Neuronal stem cell (in vitro differentiated cells): ENCODE measurements at regions not wholly inside any gene's neighbourhood (a gene's known extent, or its start where the extent isn't known, plus 50 kb on each side); places are given as distances from the start of the nearest gene placed in this dataset.

Experiments
- DNase-seq: peaks from one replicate; pipeline ENCODE4 v3.0.0-alpha.2; 2013; ENCODE audit warnings: low spot score
- H2AFZ ChIP-seq: one replicate; pipeline ENCODE4 v1.6.1; 2013; ENCODE audit warnings: mild to moderate bottlenecking, low read length, inconsistent platforms
- H2AK5ac ChIP-seq: 2 replicates; pipeline ENCODE4 v1.6.1; 2013; ENCODE audit warnings: low read depth, mild to moderate bottlenecking, inconsistent platforms, low read length, moderate library complexity, mixed read lengths
- H2BK120ac ChIP-seq: 2 replicates; pipeline ENCODE4 v1.6.1; 2013; ENCODE audit warnings: low read depth, mild to moderate bottlenecking, inconsistent platforms, low read length, moderate library complexity, mixed read lengths
- H2BK12ac ChIP-seq: one replicate; pipeline ENCODE4 v1.6.1; 2013; ENCODE audit warnings: low read length, inconsistent platforms
- H2BK15ac ChIP-seq: 2 replicates; pipeline ENCODE4 v1.6.1; 2013; ENCODE audit warnings: mild to moderate bottlenecking, low read length, inconsistent platforms, mixed read lengths
- H2BK5ac ChIP-seq: one replicate; pipeline ENCODE4 v1.6.1; 2013; ENCODE audit warnings: inconsistent platforms, mild to moderate bottlenecking, low read length, moderate library complexity
- H3K14ac ChIP-seq: one replicate; pipeline ENCODE4 v1.6.1; 2013; ENCODE audit warnings: low read length, inconsistent platforms
- H3K18ac ChIP-seq: 2 replicates; pipeline ENCODE4 v1.6.1; 2013; ENCODE audit warnings: low read length, inconsistent platforms
- H3K23ac ChIP-seq: 2 replicates; pipeline ENCODE4 v1.6.1; 2013; ENCODE audit warnings: low read depth, mild to moderate bottlenecking, mixed read lengths, low read length, inconsistent platforms; ENCODE audit not compliant: poor library complexity
- H3K27ac ChIP-seq: replicated peaks from 3 replicates; pipeline ENCODE4 v1.5.1; 2013; ENCODE audit warnings: low read length, inconsistent platforms
- H3K27me3 ChIP-seq, 3 experiments: 2 replicates each; pipeline ENCODE4 v1.6.1; 2013; ENCODE audit warnings: low read length in 3 of 3, mild to moderate bottlenecking in 2 of 3, inconsistent platforms in 1 of 3, low read depth in 1 of 3, mixed read lengths in 1 of 3, moderate library complexity in 1 of 3; ENCODE audit not compliant: control insufficient read depth in 3 of 3, insufficient read depth in 3 of 3
- H3K36me3 ChIP-seq, 2 donors: replicated peaks in 1 of 2; 2 replicates each; pipeline ENCODE4 v1.6.1; 2013; ENCODE audit warnings: low read length in 2 of 2; ENCODE audit not compliant: control insufficient read depth in 2 of 2, insufficient read depth in 2 of 2
- H3K4ac ChIP-seq: 2 replicates; pipeline ENCODE4 v1.6.1; 2013; ENCODE audit warnings: inconsistent platforms, mild to moderate bottlenecking, low read length, moderate library complexity
- H3K4me1 ChIP-seq, 2 donors: 1 replicate in 1 of 2; 2 replicates in 1 of 2; pipeline ENCODE4 v1.6.1; 2013; ENCODE audit warnings: low read length in 2 of 2, low read depth in 1 of 2; ENCODE audit not compliant: control insufficient read depth in 2 of 2, insufficient read depth in 1 of 2
- H3K4me2 ChIP-seq: one replicate; pipeline ENCODE4 v1.6.1; 2013; ENCODE audit warnings: mild to moderate bottlenecking, low read length, inconsistent platforms; ENCODE audit not compliant: insufficient read depth, poor library complexity, severe bottlenecking
- H3K4me3 ChIP-seq, 2 donors: 2 replicates each; pipeline ENCODE4 v1.5.1; 2013; ENCODE audit warnings: low read length in 2 of 2, mild to moderate bottlenecking in 2 of 2, inconsistent platforms in 1 of 2, moderate library complexity in 1 of 2
- H3K79me1 ChIP-seq: one replicate; pipeline ENCODE4 v1.6.1; 2013; ENCODE audit warnings: low read depth, mild to moderate bottlenecking, inconsistent platforms, low read length, moderate library complexity
- H3K9ac ChIP-seq: one replicate; pipeline ENCODE4 v1.6.1; 2013; ENCODE audit warnings: mild to moderate bottlenecking, low read depth, low read length, inconsistent platforms; ENCODE audit not compliant: poor library complexity
- H3K9me3 ChIP-seq, 2 donors: replicated peaks in 1 of 2; 2 replicates each; pipeline versions ENCODE3 to v1.6.1; 2013; ENCODE audit warnings: low read length in 2 of 2, mild to moderate bottlenecking in 2 of 2, inconsistent platforms in 1 of 2, low read depth in 1 of 2, mixed read lengths in 1 of 2, moderate library complexity in 1 of 2; ENCODE audit not compliant: control insufficient read depth in 2 of 2, insufficient read depth in 1 of 2
- H4K8ac ChIP-seq: one replicate; pipeline ENCODE4 v1.6.1; 2013; ENCODE audit warnings: low read depth, mild to moderate bottlenecking, inconsistent platforms, low read length, moderate library complexity
- H4K91ac ChIP-seq: one replicate; pipeline ENCODE4 v1.6.1; 2013; ENCODE audit warnings: low read length, low read depth, mild to moderate bottlenecking, inconsistent platforms; ENCODE audit not compliant: poor library complexity
- WGBS, 2 donors: extraction: QIAGEN DNeasy Blood & Tissue Kit; methylation state at CpG; one replicate each; pipeline ENCODE4 v1.1.7; 2013; ENCODE audit warnings: missing lambda C conversion rate in 2 of 2, mixed read lengths in 1 of 2; ENCODE audit not compliant: insufficient read length in 2 of 2, insufficient replicate concordance in 1 of 2; ENCODE audit errors: extremely low coverage in 2 of 2; 5-methylcytosine and 5-hydroxymethylcytosine counted together

DNA sequence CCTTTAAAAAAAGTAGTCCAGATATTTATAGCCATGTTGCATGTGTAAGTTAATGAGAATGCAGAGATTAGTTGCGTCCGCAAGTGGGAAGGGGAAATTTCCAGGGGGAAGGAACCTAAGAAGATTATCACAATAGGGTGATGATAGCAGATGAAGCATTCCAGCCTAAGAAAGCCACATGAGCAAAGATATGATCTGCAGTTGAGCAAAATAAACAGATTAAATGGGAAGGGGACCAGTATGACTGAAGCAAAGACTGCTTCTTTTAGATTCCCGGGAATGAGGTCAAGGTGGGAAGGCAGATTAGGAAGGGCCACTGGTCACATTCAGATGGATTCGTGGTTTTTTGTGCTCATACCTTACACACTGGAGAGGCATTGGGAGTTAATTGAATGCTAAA lies 154.6 kb upstream of the CDH2 start:
- Histone ChIP-seq H2BK12ac (no peak overlapping the region), H4K8ac (no peak overlapping the region)
- DNase-seq: no peak

DNA sequence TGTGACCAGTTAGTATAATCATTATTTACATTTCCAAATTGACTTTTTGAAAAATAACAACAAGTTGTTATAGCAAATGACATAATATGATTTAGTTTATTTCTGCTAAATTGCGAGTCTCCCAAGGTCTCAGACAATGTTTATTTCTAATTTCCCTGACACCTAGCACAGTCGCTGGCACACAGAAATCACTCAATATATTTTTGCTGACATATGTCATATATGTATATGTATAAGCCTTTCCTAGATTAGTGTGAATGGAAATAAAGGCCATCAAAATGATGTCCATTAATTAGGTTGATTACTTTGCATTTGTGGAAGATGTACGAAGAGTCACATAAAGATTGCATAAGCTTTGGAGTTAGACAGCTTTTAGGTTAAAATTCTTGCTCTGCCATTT lies 136.7 kb upstream of the CDH2 start:
- H2BK12ac ChIP-seq: no peak overlapping the region
- no peak overlapping the region for H3K4me3 ChIP-seq
- no peak overlapping the region for H2BK120ac ChIP-seq
- H2BK15ac ChIP-seq: no peak overlapping the region
- no peak overlapping the region for H3K4me2 ChIP-seq
- H3K23ac ChIP-seq: no peak overlapping the region
- no peak overlapping the region for H3K27ac ChIP-seq
- H3K18ac ChIP-seq: no peak overlapping the region
- no peaks in the 10 kb centered on the region for H3K9me3 ChIP-seq
- no peak for DNase-seq
- no peak overlapping the region for H2AK5ac ChIP-seq
- H4K91ac ChIP-seq: no peak overlapping the region
- H3K4ac ChIP-seq: no peak overlapping the region
- H4K8ac ChIP-seq: no peak overlapping the region
- no peaks in the 10 kb centered on the region for H3K4me1 ChIP-seq
- H3K27me3 ChIP-seq: no peaks in the 10 kb centered on the region
- WGBS, 2 donors: no CpG with 5 or more reads among the region's 3 CpGs
- no peak overlapping the region for H2BK5ac ChIP-seq
- H3K9ac ChIP-seq: no peak overlapping the region
- H3K36me3 ChIP-seq: no peaks in the 10 kb centered on the region
- H3K79me1 ChIP-seq: no peaks in the 10 kb centered on the region
- no peak overlapping the region for H2AFZ ChIP-seq
- H3K14ac ChIP-seq: no peak overlapping the region

More for the DNA sequence above, 154.6 kb upstream of the CDH2 start:
- H3K79me1 ChIP-seq: no peaks in the 10 kb centered on the region
- H2AK5ac ChIP-seq: no peak overlapping the region
- no peak overlapping the region for H3K4ac ChIP-seq
- no peak overlapping the region for H3K14ac ChIP-seq
- H3K9me3 ChIP-seq: no peaks in the 10 kb centered on the region
- no peaks in the 10 kb centered on the region for H3K36me3 ChIP-seq
- no peak overlapping the region for H2BK15ac ChIP-seq
- H3K23ac ChIP-seq: no peak overlapping the region
- no peak overlapping the region for H3K18ac ChIP-seq
- H3K27me3 ChIP-seq: no peaks in the 10 kb centered on the region
- no peak overlapping the region for H3K27ac ChIP-seq
- no peak overlapping the region for H2BK120ac ChIP-seq
- H2AFZ ChIP-seq: no peak overlapping the region
- H4K91ac ChIP-seq: no peak overlapping the region
- no CpG with 5 or more reads among the region's 4 CpGs for WGBS, 2 donors
- H3K4me3 ChIP-seq: no peak overlapping the region
- no peak overlapping the region for H3K9ac ChIP-seq
- H3K4me2 ChIP-seq: no peak overlapping the region
- H2BK5ac ChIP-seq: no peak overlapping the region
- H3K4me1 ChIP-seq: peaks cover 0 to 4% of the 10 kb centered on the region in 2 donors

DNA sequence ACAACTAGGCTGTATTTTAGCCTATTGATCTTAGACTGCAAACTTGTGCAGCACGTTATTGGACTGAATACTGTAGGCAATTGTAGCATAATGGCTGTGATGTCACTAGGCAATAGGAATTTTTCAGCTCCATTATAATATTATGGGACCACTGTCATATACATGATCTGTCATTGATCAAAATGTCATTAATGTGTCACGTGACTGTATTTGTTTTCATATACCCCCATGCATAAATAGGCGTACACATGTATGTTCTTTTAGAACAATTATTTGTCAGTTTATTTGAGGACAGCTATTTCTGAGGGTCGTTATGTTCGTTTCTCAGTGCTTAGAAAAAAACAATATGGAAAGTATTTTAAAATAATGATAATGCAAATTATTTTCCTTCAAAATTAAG lies 111.9 kb upstream of the CDH2 start:
- H3K4me2 ChIP-seq: no peak overlapping the region
- H3K79me1 ChIP-seq: no peaks in the 10 kb centered on the region
- H3K9me3 ChIP-seq: no peaks in the 10 kb centered on the region
- WGBS, 2 donors: no CpG with 5 or more reads among the region's 5 CpGs
- no peaks in the 10 kb centered on the region for H3K36me3 ChIP-seq
- no peak overlapping the region for H2BK120ac ChIP-seq
- no peak overlapping the region for H3K27ac ChIP-seq
- no peak overlapping the region for H3K23ac ChIP-seq
- H2AK5ac ChIP-seq: no peak overlapping the region
- no peak overlapping the region for H4K8ac ChIP-seq
- H3K9ac ChIP-seq: no peak overlapping the region
- H3K4ac ChIP-seq: no peak overlapping the region
- no peak overlapping the region for H3K14ac ChIP-seq
- H3K18ac ChIP-seq: no peak overlapping the region
- H2AFZ ChIP-seq: no peak overlapping the region
- no peak overlapping the region for H2BK12ac ChIP-seq
- no peak for DNase-seq
- H4K91ac ChIP-seq: no peak overlapping the region
- H3K4me1 ChIP-seq: no peaks in the 10 kb centered on the region
- no peak overlapping the region for H3K4me3 ChIP-seq
- H3K27me3 ChIP-seq: no peaks in the 10 kb centered on the region
- no peak overlapping the region for H2BK15ac ChIP-seq
- H2BK5ac ChIP-seq: no peak overlapping the region

DNA sequence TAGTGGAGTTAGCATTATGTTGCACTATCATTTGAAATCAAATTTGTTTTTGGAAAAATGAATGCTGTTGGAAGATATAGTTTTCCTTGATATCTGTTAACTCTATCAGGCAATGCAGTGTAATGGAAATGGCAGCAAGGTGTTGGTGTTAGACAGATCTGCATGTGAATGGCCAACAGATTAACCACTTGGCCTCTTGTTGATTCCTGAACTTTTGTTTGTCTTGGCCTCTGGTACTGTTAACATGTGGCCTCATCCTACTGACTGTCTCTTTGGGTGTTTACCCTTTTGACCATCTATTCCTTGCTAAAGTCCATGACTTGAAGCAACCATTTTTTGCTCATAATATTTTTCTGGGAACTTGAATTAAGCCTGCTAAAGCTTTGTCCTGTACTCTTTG lies 110.2 kb upstream of the CDH2 start:
- Histone ChIP-seq H2AK5ac (no peak overlapping the region), H4K8ac (no peak overlapping the region), H3K27ac (no peak overlapping the region), H2BK12ac (no peak overlapping the region), H3K9me3 (no peaks in the 10 kb centered on the region), H3K4me2 (no peak overlapping the region), H3K4ac (no peak overlapping the region), H2AFZ (no peak overlapping the region), H3K79me1 (no peaks in the 10 kb centered on the region), H3K9ac (no peak overlapping the region), H3K4me1 (no peaks in the 10 kb centered on the region), H3K14ac (no peak overlapping the region), H2BK5ac (no peak overlapping the region), H3K18ac (no peak overlapping the region), H3K4me3 (no peak overlapping the region), H3K23ac (no peak overlapping the region), H3K36me3 (no peaks in the 10 kb centered on the region), H2BK15ac (no peak overlapping the region), H3K27me3 (no peaks in the 10 kb centered on the region), H2BK120ac (no peak overlapping the region), H4K91ac (no peak overlapping the region)
- DNase-seq: no peak
